ENCODE measurements at regions not wholly inside any gene's neighbourhood (a gene's known extent, or its start where the extent isn't known, plus 50 kb on each side); places are given as distances from the start of the nearest gene placed in this dataset.
"Not testable (repeated sequence)": the region's sequence is repeated elsewhere in the genome, so short reads cannot be mapped to it uniquely, and the experiment has no call there.

GRCh38 chr11:87523276-87523675 is 485.5 kb downstream of the TMEM135 start:
- no peak overlapping the region for H3K4me3 ChIP-seq (ENCODE audit: low read length)
- no peak for DNase-seq (ENCODE audit: low read depth)
- no peak for TF ChIP-seq CTCF (IDR thresholded peaks at IDR 0.05; ENCODE audit: insufficient read depth, low read depth, low read length, missing control alignments)

GRCh38 chr11:87518266-87518665 is 480.5 kb downstream of the TMEM135 start:
- no peak for TF ChIP-seq CTCF (IDR thresholded peaks at IDR 0.05; ENCODE audit: insufficient read depth, low read depth, low read length, missing control alignments)
- no peak overlapping the region for H3K4me3 ChIP-seq (ENCODE audit: low read length)
- no peak for DNase-seq (ENCODE audit: low read depth)

GRCh38 chr11:87517351-87517750 is 479.6 kb downstream of the TMEM135 start:
- no peak for DNase-seq (ENCODE audit: low read depth)
- no peak overlapping the region for H3K4me3 ChIP-seq (ENCODE audit: low read length)
- no peak for TF ChIP-seq CTCF (IDR thresholded peaks at IDR 0.05; ENCODE audit: insufficient read depth, low read depth, low read length, missing control alignments)

- DNase-seq (ENCODE audit: low read depth); H3K4me3 ChIP-seq (ENCODE audit: low read length): not testable (repeated sequence)
Measured at GRCh38 chr11:87507722-87508121, 470.0 kb downstream of the TMEM135 start.

GRCh38 chr11:87506946-87507345 is 469.2 kb downstream of the TMEM135 start:
- not testable (repeated sequence) for DNase-seq (ENCODE audit: low read depth); H3K4me3 ChIP-seq (ENCODE audit: low read length)

- no peak overlapping the region for H3K4me3 ChIP-seq (ENCODE audit: low read length)
- TF ChIP-seq CTCF (IDR thresholded peaks at IDR 0.05; ENCODE audit: insufficient read depth, low read depth, low read length, missing control alignments), result peak; percentile 17
- no peak for DNase-seq (ENCODE audit: low read depth)
Measured at GRCh38 chr11:87501388-87501787, 463.7 kb downstream of the TMEM135 start.

- DNase-seq (ENCODE audit: low read depth); H3K4me3 ChIP-seq (ENCODE audit: low read length): not testable (repeated sequence)
Measured at GRCh38 chr11:87494936-87495335, 457.2 kb downstream of the TMEM135 start.

GRCh38 chr11:87494026-87494425 is 456.3 kb downstream of the TMEM135 start:
- H3K4me3 ChIP-seq (ENCODE audit: low read length); DNase-seq (ENCODE audit: low read depth): not testable (repeated sequence)

- H3K4me3 ChIP-seq (ENCODE audit: low read length), result no peak overlapping the region
- no peak for DNase-seq (ENCODE audit: low read depth)
- TF ChIP-seq CTCF (IDR thresholded peaks at IDR 0.05; ENCODE audit: insufficient read depth, low read depth, low read length, missing control alignments), result no peak
Measured at GRCh38 chr11:87493516-87493915, 455.8 kb downstream of the TMEM135 start.
